H9 (cell line): ENCODE measurements at regions not wholly inside any gene's neighbourhood (a gene's known extent, or its start where the extent isn't known, plus 50 kb on each side); places are given as distances from the start of the nearest gene placed in this dataset.

Experiments used
- DNase-seq: peaks from one replicate; pipeline ENCODE4 v3.0.0-alpha.2; 2017
- H2AFZ ChIP-seq: one replicate; pipeline ENCODE4 v1.6.1; 2013; ENCODE audit warnings: mild to moderate bottlenecking, low read length, control low read depth, moderate library complexity
- H2AK5ac ChIP-seq: 2 replicates; pipeline ENCODE4 v1.6.1; 2013; ENCODE audit warnings: low read length, control low read depth, mixed read lengths; ENCODE audit not compliant: insufficient read length
- H2BK120ac ChIP-seq: one replicate; pipeline ENCODE4 v1.6.1; 2013; ENCODE audit warnings: low read depth, mild to moderate bottlenecking, low read length, control low read depth, inconsistent platforms; ENCODE audit not compliant: poor library complexity, severe bottlenecking
- H2BK12ac ChIP-seq: 2 replicates; pipeline ENCODE4 v1.6.1; 2013; ENCODE audit warnings: low read length, control low read depth, mixed read lengths, low read depth; ENCODE audit not compliant: insufficient read length
- H2BK15ac ChIP-seq: 2 replicates; pipeline ENCODE4 v1.6.1; 2013; ENCODE audit warnings: low read depth, low read length, control low read depth
- H2BK20ac ChIP-seq: one replicate; pipeline ENCODE4 v1.6.1; 2013; ENCODE audit warnings: low read depth, mild to moderate bottlenecking, low read length, control low read depth, inconsistent platforms; ENCODE audit not compliant: poor library complexity, severe bottlenecking
- H2BK5ac ChIP-seq: 2 replicates; pipeline ENCODE4 v1.6.1; 2013; ENCODE audit warnings: low read length, control low read depth, mixed read lengths; ENCODE audit not compliant: insufficient read length
- H3K14ac ChIP-seq: 2 replicates; pipeline ENCODE4 v1.6.1; 2013; ENCODE audit warnings: low read length, control low read depth; ENCODE audit not compliant: insufficient read depth
- H3K18ac ChIP-seq: 2 replicates; pipeline ENCODE4 v1.6.1; 2013; ENCODE audit warnings: low read depth, mild to moderate bottlenecking, mixed read lengths, low read length, control low read depth; ENCODE audit not compliant: insufficient read length
- H3K23ac ChIP-seq: 2 replicates; pipeline ENCODE4 v1.6.1; 2013; ENCODE audit warnings: low read length, control low read depth, mixed read lengths, low read depth; ENCODE audit not compliant: insufficient read length
- H3K23me2 ChIP-seq: 2 replicates; pipeline ENCODE4 v1.6.1; 2013; ENCODE audit warnings: low read depth, mild to moderate bottlenecking, mixed read lengths, low read length, control low read depth; ENCODE audit not compliant: insufficient read length, poor library complexity, severe bottlenecking
- H3K27ac ChIP-seq: 2 replicates; pipeline ENCODE4 v1.5.1; 2013; ENCODE audit warnings: low read length, control low read depth, mixed read lengths, low read depth; ENCODE audit not compliant: insufficient read length
- H3K27me3 ChIP-seq: 2 replicates; pipeline ENCODE4 v1.6.1; 2013; ENCODE audit warnings: low read length, control low read depth, inconsistent platforms; ENCODE audit not compliant: insufficient read depth
- H3K4ac ChIP-seq: 2 replicates; pipeline ENCODE4 v1.6.1; 2013; ENCODE audit warnings: low read depth, mild to moderate bottlenecking, control low read depth, inconsistent platforms, low read length, moderate library complexity
- H3K4me1 ChIP-seq: 2 replicates; pipeline ENCODE4 v1.6.1; 2013; ENCODE audit warnings: low read length, control low read depth, inconsistent platforms; ENCODE audit not compliant: insufficient read depth
- H3K4me2 ChIP-seq: 2 replicates; pipeline ENCODE4 v1.6.1; 2013; ENCODE audit warnings: low read length, control low read depth, mixed read lengths; ENCODE audit not compliant: insufficient read length, insufficient read depth
- H3K56ac ChIP-seq: 2 replicates; pipeline ENCODE4 v1.6.1; 2013; ENCODE audit warnings: low read depth, mild to moderate bottlenecking, mixed read lengths, low read length, control low read depth; ENCODE audit not compliant: insufficient read length
- H3K79me1 ChIP-seq: 2 replicates; pipeline ENCODE4 v1.6.1; 2013; ENCODE audit warnings: low read depth, mild to moderate bottlenecking, moderate library complexity, low read length, control low read depth, inconsistent platforms; ENCODE audit not compliant: insufficient read depth, poor library complexity, severe bottlenecking
- H3K79me2 ChIP-seq: 2 replicates; pipeline ENCODE4 v1.6.1; 2013; ENCODE audit warnings: low read length, control low read depth, inconsistent platforms; ENCODE audit not compliant: insufficient read depth
- H3K9ac ChIP-seq: 2 replicates; pipeline ENCODE4 v1.6.1; 2013; ENCODE audit warnings: low read length, control low read depth, mixed read lengths; ENCODE audit not compliant: insufficient read length; ENCODE audit errors: extremely low read depth
- H3K9me3 ChIP-seq: one replicate; pipeline ENCODE4 v1.6.1; 2013; ENCODE audit warnings: low read depth, low read length, inconsistent platforms; ENCODE audit not compliant: control insufficient read depth
- H3T11ph ChIP-seq: one replicate; pipeline ENCODE4 v1.6.1; 2013; ENCODE audit warnings: mild to moderate bottlenecking, low read length, control low read depth, inconsistent platforms
- H4K20me1 ChIP-seq: one replicate; pipeline ENCODE4 v1.6.1; 2013; ENCODE audit not compliant: control insufficient read depth, insufficient read length, insufficient read depth
- H4K5ac ChIP-seq: 2 replicates; pipeline ENCODE4 v1.6.1; 2013; ENCODE audit warnings: low read depth, mild to moderate bottlenecking, mixed read lengths, low read length, control low read depth; ENCODE audit not compliant: insufficient read length
- H4K8ac ChIP-seq: replicated peaks from 2 replicates; pipeline ENCODE4 v1.6.1; 2013; ENCODE audit warnings: low read length, control low read depth, mixed read lengths, low read depth; ENCODE audit not compliant: insufficient read length
- H4K91ac ChIP-seq: 2 replicates; pipeline ENCODE4 v1.6.1; 2013; ENCODE audit warnings: low read depth, mild to moderate bottlenecking, moderate library complexity, mixed read lengths, low read length, control low read depth; ENCODE audit not compliant: insufficient read length
- H3K27ac Mint-ChIP-seq, 3 experiments: 2 replicates in 2 of 3; 3 replicates in 1 of 3; pipeline ENCODE4 v1.8.0; 2020 to 2021; ENCODE audit warnings: mixed read lengths in 3 of 3, mild to moderate bottlenecking in 1 of 3, moderate library complexity in 1 of 3
- H3K27me3 Mint-ChIP-seq: 2 replicates; pipeline ENCODE4 v1.8.0; 2021; ENCODE audit warnings: low read depth, mild to moderate bottlenecking, moderate library complexity, mixed read lengths
- H3K36me3 Mint-ChIP-seq, 3 experiments: 2 replicates in 2 of 3; 3 replicates in 1 of 3; pipeline ENCODE4 v1.8.0; 2020 to 2021; ENCODE audit warnings: low read depth in 3 of 3, mixed read lengths in 3 of 3; ENCODE audit not compliant: insufficient read depth in 1 of 3
- H3K4me1 Mint-ChIP-seq, 2 experiments: 2 replicates each; pipeline ENCODE4 v1.8.0; 2020; ENCODE audit warnings: mixed read lengths in 2 of 2
- H3K4me3 Mint-ChIP-seq, 2 experiments: 2 replicates in 1 of 2; 3 replicates in 1 of 2; pipeline ENCODE4 v1.8.0; 2020 to 2021; ENCODE audit warnings: mild to moderate bottlenecking in 2 of 2, mixed read lengths in 2 of 2, moderate library complexity in 1 of 2
- H3K9me3 Mint-ChIP-seq, 2 experiments: 2 replicates in 1 of 2; 3 replicates in 1 of 2; pipeline ENCODE4 v1.8.0; 2020; ENCODE audit warnings: mild to moderate bottlenecking in 2 of 2, mixed read lengths in 2 of 2, moderate library complexity in 1 of 2
- WGBS: extraction: QIAGEN DNeasy Blood & Tissue Kit; methylation state at CpG from one replicate; pipeline ENCODE4 v1.1.7; 2013; ENCODE audit warnings: missing lambda C conversion rate, low lambda C conversion rate, mixed read lengths; ENCODE audit not compliant: insufficient read length; ENCODE audit errors: extremely low coverage; 5-methylcytosine and 5-hydroxymethylcytosine counted together
- TF ChIP-seq, protein P1 (sequence below): fragments of 200-600 bp; sonication (generic); conservative IDR thresholded peaks from 3 replicates; pipeline ENCODE4 v1.8.0; 2021; ENCODE audit warnings: antibody characterized with exemption, mild to moderate bottlenecking

DNA sequence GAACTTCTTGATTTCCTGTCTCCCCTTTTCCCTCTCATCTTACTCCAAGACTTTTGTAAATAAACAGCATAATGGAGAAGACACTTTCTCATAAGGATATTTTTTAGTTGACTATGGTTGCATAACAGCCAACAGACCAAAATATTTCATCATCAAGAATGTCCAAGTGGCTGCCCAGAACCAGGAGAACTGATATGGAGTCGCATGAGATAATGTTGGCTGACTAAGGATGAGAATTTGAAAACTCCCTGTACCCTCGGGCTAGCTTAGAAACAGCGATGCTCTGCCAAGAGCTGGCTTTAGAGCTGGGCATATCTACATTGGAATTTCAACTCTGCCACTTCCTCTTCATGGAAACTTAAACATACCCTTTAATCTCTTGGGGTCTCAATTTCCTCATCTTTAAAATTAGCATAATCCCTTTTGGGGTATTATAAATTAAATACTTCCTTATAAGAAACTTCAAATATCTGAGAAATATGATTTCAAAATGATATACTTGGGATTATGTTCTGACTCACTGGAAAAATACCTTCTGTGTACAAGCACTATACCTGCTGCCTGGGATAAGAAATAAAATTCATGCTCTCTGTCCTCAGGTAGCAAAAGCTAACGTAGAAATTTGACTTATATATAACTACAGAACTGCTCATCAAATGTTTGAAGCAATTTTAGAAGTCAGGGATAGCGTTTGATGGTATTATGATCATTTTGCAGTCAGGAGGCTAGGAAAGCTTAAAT is 777.3 kb downstream of the LTN1 start:
- no peaks in the 10 kb centered on the region for H3K27me3 ChIP-seq

More for the DNA sequence above, 777.3 kb downstream of the LTN1 start:
- Histone ChIP-seq H4K5ac (no peak overlapping the region), H2BK12ac (no peak overlapping the region), H2AK5ac (no peak overlapping the region), H3K56ac (no peak overlapping the region), H2BK120ac (no peak overlapping the region), H3K4me1 (no peaks in the 10 kb centered on the region), H2BK20ac (no peak overlapping the region), H3K4ac (no peak overlapping the region), H3T11ph (no peak overlapping the region), H3K79me2 (no peaks in the 10 kb centered on the region), H3K18ac (no peak overlapping the region), H3K4me2 (no peak overlapping the region), H3K27ac (no peak overlapping the region), H3K9me3 (no peaks in the 10 kb centered on the region), H4K20me1 (no peaks in the 10 kb centered on the region), H2AFZ (no peak overlapping the region), H2BK15ac (no peak overlapping the region), H3K79me1 (no peaks in the 10 kb centered on the region), H4K8ac (no peak overlapping the region), H3K9ac (no peak overlapping the region), H3K23ac (no peak overlapping the region), H2BK5ac (no peak overlapping the region), H3K14ac (no peak overlapping the region), H3K23me2 (no peaks in the 10 kb centered on the region), H4K91ac (no peak overlapping the region)
- TF ChIP-seq, protein P1, sequence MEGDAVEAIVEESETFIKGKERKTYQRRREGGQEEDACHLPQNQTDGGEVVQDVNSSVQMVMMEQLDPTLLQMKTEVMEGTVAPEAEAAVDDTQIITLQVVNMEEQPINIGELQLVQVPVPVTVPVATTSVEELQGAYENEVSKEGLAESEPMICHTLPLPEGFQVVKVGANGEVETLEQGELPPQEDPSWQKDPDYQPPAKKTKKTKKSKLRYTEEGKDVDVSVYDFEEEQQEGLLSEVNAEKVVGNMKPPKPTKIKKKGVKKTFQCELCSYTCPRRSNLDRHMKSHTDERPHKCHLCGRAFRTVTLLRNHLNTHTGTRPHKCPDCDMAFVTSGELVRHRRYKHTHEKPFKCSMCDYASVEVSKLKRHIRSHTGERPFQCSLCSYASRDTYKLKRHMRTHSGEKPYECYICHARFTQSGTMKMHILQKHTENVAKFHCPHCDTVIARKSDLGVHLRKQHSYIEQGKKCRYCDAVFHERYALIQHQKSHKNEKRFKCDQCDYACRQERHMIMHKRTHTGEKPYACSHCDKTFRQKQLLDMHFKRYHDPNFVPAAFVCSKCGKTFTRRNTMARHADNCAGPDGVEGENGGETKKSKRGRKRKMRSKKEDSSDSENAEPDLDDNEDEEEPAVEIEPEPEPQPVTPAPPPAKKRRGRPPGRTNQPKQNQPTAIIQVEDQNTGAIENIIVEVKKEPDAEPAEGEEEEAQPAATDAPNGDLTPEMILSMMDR: no peak
- Mint-ChIP-seq H3K36me3 (peaks cover 0 to 3% (median 0%) of the 10 kb centered on the region in 3 experiments; a peak in 1 of 7 replicates), H3K9me3 (no peaks in the 10 kb centered on the region; a peak in 1 of 5 replicates), H3K27ac (no peak overlapping the region), H3K27me3 (no peaks in the 10 kb centered on the region), H3K4me1 (no peaks in the 10 kb centered on the region), H3K4me3 (no peak overlapping the region)
- no peak for DNase-seq
- WGBS: no CpG with 5 or more reads among the region's 5 CpGs
